Fibroblast of peridontal ligament (primary cell): ENCODE measurements at regions not wholly inside any gene's neighbourhood (a gene's known extent, or its start where the extent isn't known, plus 50 kb on each side); places are given as distances from the start of the nearest gene placed in this dataset.
"Not testable (repeated sequence)": the region's sequence is repeated elsewhere in the genome, so short reads cannot be mapped to it uniquely, and the experiment has no call there.

Experiments
- DNase-seq: peaks from one replicate; pipeline ENCODE4 v3.0.0-alpha.2; 2010; ENCODE audit errors: extremely low read depth

DNA sequence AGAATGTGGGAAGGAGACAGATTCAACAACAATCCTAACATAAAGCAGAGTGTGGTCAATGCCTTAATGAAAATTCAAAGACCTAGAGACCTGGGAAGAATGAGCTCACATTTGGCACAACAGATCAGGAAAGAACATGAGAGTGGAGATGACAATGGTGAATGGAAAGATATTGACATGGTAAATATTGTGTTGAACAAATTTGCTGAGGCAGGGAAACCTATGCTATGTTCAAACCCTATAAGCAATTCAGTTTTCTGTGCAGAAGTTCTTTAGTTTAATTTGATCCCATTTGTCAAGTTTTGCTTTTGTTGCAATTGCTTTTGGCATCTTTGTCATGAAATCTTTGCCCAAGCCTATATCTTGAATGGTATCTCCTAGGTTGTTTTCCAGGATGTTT lies 199.4 kb upstream of the LRRTM4 start:
- DNase-seq, result no peak

DNA sequence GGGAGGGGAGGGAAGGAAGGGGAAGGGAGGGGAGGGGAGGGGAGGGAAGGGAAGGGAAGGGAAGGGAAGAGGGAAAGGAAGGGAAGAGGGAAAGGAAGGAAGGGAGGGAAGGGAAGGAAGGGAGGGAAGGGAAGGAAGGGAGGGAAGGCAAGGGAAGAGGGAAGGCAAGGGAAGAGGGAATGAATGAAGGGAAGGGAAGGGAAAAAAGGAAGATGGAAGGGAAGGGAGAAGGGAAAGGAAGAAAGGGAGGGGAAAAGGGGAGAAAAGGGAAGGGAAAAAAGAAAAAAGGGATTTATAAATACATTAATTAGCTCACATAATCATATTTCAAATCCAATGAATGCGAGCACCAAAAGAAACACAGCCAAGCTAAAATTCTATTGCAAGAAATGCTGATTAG lies 202.9 kb upstream of the LRRTM4 start:
- DNase-seq, result no peak

DNA sequence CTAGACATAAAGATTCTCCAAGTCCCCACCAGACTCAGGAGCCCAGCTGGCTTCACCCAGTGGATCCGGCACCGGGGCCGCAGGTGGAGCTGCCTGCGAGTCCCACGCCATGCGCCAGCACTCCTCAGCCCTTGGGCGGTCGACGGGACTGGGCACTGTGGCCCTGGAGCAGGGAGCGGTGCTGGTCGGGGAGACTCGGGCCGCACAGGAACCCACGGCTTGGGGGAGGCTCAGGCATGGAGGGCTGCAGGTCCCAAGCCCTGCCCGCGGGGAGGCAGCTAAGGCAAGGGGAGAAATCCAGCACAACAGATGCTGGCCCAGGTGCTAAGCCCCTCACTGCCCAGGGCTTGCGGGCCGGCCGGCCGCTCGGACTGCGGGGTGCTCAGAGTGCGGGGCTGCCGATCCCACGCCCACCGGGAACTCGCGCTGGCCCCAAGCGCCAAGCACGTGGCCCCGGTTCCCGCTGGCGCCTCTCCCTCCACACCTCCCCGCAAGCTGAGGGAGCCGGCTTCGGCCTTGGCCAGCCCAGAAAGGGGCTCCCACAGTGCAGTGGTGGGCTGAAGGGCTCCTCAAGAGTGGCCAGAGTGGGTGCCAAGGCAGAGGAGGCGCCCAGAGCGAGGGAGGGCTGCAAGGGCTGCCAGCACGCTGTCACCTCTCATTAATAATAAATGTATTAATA lies 212.6 kb upstream of the LRRTM4 start:
- DNase-seq, result not testable (repeated sequence)

DNA sequence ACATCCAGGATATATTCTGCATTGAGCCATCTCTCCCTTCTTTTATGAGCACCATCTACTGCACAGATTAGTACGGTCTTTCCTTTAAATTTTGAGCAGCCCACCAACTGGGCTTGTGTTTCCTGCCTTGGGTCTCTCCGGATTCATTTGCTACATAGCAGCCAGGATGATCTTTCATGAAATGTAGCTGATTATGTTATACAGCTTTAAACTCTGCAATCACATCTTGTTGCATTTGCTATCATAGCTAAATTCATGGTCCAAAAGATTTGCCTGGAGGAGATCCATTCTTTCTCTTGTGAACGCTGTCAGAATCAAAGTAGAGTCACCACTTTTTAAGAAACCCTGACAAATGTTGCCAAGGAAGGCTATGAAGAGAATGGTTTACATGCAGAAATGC lies 215.1 kb upstream of the LRRTM4 start:
- no peak for DNase-seq

DNA sequence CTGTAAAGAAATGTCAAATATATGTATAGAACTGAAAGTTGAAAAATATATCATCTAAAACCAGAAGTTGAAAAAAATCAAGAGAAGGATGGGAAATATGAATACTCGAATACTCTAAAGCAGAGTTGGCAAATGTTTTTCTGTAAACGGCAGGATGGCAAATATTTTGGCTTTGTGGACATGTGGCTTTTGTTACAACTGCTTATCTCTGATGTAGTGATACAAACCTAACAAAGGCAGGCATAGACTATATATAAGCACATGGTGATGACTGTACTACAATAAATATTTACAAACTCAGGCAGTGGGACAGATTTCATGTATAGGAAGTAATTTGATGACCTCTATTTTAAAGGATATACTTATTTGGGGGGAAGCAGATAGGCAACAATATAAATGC lies 224.6 kb upstream of the LRRTM4 start:
- DNase-seq, result no peak

DNA sequence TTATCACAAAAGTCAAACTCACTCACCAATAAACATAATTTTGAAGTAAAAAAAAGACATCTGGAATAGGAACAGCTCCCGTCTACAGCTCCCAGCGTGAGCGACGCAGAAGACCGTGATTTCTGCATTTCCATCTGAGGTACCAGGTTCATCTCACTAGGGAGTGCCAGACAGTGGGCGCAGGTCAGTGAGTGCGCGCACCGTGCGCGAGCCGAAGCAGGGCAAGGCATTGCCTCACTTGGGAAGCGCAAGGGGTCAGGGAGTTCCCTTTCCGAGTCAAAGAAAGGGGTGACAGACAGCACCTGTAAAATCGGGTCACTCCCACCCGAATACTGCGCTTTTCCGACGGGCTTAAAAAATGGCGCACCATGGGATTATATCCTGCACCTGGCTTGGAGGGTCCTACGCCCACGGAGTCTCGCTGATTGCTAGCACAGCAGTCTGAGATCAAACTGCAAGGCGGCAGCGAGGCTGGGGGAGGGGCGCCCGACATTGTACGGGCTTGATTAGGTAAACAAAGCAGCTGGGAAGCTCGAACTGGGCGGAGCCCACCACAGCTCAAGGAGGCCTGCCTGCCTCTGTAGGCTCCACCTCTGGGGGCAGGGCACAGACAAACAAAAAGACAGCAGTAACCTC lies 231.7 kb upstream of the LRRTM4 start:
- not testable (repeated sequence) for DNase-seq

DNA sequence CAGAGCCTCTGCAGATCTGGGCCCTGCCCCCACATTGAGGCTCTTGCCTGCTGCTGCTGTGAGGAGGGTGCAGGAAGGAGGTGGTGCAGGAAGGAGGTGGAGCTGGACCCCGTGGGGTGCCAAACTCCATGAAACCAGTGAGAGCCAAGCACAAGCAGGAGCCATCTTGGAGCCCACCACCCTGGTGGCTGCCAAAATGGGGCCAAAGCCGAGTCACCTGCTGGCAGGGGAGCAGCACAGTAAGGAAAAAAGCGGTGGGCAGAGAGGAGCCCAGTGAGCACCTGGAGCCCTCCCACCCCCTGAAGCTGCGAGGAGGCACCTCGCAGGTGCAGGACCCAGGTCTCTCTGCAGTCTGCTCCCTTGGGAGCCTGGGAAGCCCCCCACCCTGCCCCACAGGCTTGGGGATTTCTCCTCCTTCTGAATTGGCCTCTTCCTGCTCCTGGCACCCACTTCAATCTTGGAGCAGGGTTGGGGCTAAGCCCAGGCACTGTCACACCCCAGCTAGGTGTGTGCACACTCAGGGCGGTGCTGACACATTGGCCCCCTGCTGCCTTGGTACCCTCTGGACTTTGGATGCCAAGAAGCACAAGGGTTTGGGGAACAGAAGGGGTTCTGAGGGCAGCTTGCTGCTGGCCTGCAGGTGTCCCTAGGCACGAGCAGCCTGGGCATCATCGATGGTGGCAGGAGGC lies 245.4 kb upstream of the LRRTM4 start:
- DNase-seq, result no peak

DNA sequence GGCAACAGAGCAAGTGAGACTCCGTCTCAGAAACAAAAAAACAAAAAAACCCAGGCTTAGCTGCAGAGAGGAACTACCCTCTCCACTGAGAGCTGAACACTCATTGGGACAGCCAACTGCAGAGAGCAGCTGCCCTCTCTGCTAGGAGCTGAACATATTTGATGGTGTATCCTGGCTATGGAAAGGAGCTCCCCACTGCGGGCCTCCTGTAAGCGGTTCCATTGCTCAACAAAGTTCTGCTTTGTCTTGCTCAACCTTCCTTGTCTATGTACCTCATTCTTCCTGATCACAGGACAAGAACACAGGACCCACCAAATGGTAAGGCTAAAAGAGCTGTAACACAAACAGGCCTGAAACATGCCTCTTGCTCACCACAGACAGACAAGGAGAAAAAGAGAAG lies 246.3 kb upstream of the LRRTM4 start:
- no peak for DNase-seq

DNA sequence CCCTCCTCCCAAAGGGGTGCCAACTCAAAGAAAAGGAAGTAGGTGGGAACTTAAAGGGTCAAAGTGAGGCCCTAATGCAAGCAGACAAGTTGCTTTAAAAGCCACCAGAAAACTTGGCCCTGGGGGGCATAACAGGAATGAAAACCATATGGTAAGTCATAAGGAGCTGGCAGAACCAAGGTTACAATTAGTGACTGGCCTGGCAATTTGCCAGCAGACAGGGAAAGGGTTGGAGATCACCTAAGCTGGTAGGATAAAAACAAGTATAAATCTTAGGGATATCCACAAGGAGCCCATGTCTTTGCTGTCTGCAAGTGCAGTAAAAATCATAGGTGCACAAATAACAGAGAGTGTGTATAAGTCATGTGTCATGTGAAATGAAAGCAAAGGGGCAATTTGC lies 256.7 kb upstream of the LRRTM4 start:
- DNase-seq, result no peak

DNA sequence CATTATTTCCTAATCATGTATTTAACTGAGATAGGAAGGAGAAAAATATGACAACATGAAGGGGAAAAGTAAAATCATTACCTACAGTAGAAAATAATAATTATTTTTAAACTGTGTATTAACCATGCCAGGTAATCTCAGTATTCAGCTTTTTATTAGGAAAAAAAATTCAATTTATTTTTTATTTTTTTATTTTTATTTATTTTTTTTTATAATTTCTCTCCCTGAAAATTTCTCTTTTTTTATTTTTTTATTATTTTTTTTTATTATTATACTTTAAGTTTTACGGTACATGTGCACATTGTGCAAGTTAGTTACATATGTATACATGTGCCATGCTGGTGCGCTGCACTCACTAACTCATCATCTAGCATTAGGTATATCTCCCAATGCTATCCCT lies 271.3 kb upstream of the LRRTM4 start:
- not testable (repeated sequence) for DNase-seq

DNA sequence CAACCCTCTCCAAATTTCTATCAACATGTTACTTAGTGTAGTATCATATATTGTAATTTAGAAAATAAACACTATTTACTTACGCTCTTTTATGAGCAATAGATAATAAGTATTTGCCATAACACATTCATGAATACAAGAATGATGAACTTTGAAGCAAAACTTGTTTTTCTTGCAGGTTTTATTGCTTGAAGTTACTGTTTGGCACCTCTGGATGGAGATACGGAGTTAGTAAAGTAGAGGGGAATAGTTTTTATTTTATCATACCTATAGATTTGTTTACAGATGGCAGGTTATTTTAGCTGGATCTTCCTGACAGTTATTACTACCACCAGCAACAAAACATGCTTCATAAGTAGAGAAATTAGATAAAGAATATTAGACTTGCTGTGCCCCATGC lies 274.2 kb upstream of the LRRTM4 start:
- no peak for DNase-seq

DNA sequence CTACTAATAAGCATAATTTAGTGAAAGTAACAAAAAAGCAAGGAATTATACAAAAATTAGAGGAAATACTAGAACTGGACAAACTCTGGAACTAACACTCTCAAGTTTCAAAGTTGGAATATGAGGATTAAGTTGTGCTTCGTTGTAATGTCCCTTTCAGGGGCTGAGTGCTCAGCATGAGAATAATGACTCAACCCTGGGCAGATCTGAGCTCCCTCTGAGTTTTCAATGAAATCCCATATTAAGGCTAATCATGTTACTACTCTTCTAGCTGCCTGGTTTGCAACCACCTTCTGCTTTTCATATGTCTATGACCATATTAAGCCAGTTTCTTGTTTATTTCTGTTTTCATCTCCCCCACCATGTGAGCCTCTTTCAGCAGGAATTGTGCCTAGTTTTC lies 274.9 kb upstream of the LRRTM4 start:
- DNase-seq, result no peak

DNA sequence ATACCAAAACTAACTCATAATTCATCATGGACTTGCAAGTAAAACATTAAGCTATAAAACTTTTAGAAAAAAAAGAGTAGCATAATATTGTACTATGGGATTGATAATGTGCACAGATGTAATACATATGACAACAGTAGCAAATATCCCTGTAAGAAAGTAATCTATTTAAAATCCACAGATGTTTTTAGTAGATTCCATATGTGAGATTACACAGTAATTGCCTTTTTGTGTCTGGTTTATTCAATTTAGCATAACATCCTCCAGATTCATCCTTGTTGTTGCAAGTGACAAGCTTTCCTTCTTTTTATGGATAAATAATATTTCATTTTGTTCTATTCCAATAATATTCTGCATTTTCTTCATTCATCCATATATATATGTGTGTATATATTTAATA lies 278.2 kb upstream of the LRRTM4 start:
- DNase-seq, result no peak

DNA sequence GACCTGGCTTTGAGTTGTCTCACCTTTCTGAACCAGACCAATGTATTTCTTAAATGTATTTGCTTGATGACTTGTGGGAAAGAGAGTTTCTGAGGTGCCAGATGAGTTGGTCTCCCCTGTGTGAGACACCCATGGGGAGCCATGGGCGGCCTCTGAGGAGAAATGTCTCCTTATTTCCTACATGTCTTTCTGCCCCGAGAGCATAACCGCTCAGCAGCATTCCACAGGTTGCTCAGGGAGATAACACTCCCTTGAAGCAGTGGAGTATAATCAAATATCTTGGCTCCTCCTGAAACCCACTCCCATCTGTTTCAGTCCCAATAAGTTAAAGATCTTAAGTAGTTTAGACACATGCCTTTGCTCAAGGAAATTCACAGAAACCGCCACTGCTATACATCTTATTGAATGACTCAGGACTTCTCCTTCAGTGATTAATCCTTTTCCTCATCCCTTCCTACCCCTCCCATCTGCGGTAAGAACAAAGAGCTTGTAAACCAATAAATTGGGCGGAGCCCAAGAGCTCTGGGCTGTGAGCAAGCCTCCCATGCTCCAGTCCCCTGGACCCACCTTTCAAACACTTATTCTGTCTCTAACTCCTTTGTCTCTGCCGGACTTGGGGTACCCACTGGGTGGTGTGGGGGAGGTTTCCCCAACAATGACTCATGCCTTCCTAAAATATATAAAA lies 285.5 kb upstream of the LRRTM4 start:
- no peak for DNase-seq

DNA sequence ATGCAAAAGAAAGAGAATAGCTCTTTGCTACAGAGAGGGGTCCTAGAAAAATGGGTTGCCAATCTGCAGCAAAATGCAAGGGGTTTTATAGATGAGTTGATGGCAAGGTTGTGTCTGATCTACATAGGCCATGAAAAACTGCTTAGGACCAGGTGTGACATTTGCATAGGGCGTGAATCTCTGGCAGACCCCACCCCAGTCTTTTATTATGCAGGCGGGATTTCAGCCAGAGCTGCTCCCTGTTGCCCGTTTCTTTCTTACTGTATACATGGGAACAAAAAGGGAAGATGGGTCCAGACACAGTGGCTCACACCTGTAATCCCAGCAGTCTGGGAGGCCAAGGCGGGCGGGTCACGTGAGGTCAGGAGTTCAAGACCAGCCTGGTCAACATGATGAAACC lies 286.4 kb upstream of the LRRTM4 start:
- DNase-seq, result no peak

DNA sequence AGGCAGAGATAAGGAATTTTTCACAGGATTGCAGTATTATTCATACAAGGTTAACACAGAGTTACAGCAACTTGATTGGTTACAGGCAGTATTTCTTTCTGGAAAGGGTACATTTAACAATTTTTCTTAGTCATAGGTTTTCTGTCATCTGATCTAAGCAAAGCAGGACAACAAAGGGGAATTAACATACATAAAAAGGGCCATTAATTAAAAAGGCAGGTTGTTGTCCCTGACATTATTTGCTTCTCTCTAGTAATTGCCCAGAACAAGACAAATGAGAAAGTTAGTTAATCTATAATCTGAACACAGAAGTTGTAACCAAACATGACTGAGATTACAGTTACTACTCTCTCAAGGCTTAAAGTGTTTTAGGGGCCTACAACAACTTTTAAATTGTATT lies 291.4 kb upstream of the LRRTM4 start:
- DNase-seq, result no peak

DNA sequence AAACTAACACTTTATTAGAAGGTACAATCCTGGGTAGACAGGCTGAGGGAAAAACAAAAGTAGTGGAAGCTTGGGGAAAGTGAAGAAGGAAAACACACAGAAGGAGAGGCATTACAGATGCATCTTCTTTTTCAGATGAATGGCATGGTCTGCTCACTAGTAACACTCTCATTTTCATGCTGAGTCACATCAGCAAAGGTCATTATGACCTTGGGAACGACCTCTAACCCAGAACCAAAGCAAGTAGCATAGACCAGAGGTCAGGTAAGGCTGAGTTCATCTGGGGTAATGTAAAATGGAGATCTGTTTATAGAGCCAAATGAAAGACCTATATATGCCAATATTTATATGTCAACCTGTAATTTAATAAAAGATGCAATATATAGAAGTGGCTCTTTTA lies 294.4 kb upstream of the LRRTM4 start:
- DNase-seq, result no peak

DNA sequence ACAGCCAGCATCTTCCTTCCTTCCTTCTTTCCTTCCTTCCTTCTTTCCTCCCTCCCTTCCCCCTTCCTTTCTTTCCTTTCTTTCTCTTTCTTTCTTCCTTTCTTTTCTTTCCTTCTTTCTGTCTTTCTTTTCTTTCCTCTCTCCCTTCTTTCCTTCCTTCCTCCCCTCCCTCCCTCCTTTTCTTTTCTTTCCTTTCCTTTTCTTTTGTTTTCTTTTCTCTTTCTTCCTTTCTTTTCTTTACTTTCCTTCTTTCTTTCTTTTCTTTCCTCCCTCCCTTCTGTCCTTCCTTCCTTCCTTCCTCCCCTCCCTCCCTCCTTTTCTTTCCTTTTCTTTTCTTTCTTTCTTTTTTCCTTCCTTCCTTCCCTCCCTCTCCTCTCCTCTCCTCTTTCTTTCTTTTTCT lies 296.0 kb upstream of the LRRTM4 start:
- no peak for DNase-seq

DNA sequence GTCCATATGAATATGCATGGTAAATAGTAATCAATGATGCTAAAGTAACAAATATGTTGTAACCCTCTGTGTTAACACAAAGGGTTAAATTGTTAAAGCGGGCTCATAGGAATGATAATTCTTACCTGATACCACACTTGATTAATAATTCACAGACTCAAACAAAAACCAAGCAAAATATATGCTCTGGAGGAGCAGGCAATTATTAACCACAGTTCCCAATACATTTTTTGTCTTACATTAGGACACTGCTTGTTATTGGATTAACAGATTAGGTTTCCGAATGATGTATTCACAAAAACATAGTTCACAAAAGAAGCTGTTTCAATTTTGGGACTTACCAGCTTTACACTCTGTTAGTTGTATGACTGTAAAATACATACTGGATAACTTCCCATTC lies 300.9 kb upstream of the LRRTM4 start:
- DNase-seq, result no peak

DNA sequence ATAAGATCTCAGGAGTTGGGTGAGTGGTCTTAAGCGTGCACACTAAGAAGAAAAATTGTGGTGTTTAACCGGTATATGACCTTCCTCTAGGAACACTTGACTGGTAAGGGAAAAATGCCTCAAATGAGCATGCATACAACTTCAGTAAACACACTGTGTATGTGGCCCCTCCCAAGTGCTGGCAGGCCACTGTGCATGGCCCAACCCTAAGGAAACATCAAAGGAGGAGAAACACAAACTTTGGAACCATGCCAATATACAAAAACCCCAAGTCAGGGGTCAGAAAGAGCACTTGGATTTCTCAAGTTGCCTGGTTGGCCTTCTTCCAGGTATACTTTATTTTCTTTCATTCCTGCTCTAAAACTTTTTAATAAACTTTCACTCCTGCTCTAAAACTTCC lies 308.9 kb upstream of the LRRTM4 start:
- DNase-seq, result no peak

DNA sequence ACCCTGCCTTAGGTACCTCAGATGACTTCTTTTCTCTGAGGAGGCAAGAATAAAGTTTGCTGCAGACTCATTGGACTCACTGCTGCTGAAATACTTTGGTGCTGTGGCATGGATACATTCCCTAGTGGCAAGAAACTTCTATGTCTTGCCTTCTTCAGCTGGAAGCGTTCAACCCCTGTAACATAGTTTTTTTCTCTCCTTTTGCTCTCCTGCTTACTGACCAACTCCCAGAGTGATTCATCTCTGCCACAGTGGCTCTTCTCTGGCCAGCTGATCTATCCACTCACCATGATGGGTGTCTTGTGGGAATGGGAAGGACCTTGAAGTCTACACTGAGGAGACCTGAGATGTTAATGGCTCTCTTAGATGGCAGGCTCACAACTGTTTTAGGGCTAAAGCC lies 309.3 kb upstream of the LRRTM4 start:
- DNase-seq, result no peak

DNA sequence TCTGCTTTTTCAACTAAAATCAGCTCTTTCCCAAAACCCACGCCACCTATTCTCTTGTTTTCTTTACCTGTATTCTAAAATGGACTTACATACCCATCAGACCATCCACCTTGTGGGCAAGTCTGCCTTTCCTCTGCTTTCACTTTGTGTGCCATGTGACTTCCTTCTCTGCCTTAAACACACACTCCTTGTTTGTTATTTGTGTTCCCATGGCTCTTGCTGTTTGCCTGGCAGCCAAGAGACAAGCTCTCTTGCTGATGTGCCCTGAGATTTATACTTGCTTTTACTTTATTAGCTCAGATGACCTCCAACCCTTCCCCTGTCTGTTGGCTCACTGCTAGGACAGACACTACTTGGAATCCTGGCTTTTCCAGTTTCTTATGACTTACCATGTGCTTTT lies 309.7 kb upstream of the LRRTM4 start:
- DNase-seq, result no peak
